GM19468 (cell line): ENCODE measurements at regions not wholly inside any gene's neighbourhood (a gene's known extent, or its start where the extent isn't known, plus 50 kb on each side); places are given as distances from the start of the nearest gene placed in this dataset.

Experiments
- ATAC-seq: cut with Tn5 transposase; IDR thresholded peaks from one replicate; pipeline ENCODE4 v1.9.1; 2021; ENCODE audit warnings: mild to moderate bottlenecking, moderate library complexity, moderate number of reproducible peaks; ENCODE audit not compliant: unreplicated experiment; ENCODE audit errors: extremely low read depth

DNA sequence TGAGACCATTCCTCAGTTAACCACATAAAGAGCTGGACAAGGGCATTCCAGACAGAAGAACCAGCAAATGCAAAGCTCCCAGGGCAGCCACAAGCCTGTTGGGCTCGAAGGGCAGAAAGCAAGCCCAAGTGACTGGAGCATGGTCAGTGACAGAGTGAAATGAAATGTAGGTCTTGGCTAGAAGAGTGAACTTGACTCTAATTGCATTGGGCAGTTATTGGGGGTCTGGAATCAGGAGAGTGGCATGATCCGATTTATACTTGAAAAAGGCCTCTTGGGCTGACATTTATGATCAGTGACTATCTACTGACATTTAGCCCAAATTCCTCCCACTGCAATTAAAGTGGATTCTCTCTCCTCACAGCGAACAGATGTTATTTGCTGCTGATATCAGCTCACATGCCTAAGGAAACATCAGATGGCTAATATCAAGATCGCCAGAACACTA, 152.5 kb upstream of the KLF7 start:
- ATAC-seq: no peak

DNA sequence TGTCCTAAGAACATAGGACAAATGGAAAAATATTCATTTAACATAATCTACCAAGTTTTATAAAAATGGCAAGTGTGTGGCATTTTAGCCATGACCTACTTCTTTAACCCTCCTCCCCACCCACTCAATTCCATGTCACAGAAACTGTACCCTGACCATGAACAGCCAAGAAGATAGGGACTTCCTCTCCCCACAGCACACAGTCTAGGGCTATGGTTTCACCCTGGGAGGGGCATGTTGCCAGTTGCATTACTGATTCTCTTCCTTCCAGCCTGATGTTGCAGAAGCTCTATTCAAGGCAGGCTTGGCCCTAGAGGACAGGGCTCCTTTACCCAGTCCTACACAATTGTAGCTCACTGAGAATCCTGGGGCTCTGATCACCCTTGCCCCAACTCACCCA, 153.6 kb upstream of the KLF7 start:
- ATAC-seq: no peak

DNA sequence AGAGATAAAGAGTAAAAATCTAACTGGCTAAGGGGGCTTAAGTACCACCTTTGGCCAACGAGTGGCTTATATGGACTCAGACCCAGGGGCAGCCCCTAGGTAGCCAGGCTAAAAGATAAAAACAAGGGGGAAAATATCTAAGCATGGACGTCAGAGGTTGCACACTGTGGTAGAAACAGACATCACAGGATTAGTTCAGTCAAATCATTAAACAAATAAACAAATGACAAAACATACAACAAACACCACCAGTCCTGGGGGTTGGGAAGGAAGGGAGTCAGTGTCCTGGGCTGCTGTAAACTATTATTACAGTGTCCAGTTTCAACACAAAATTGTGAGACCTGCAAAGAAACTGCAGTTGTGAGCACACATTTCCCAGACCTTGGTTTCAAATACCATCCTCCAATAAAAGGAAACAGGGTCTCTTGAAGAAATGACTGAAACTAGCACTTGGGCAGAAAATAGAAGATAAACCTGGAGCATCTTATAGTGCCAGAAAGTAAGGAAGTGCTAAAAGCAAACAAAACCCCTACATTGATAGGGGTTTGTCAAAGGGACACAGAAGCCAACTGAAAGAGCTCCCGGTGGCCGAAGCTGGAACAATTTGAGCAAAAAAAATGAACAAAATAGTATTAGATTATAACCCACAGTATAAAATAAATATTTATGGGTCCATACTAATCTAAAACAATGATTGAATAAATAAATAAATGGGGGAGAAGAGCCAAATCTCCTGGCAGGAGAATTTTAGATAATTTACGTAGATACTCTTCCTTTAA, 154.8 kb upstream of the KLF7 start:
- ATAC-seq: no peak

DNA sequence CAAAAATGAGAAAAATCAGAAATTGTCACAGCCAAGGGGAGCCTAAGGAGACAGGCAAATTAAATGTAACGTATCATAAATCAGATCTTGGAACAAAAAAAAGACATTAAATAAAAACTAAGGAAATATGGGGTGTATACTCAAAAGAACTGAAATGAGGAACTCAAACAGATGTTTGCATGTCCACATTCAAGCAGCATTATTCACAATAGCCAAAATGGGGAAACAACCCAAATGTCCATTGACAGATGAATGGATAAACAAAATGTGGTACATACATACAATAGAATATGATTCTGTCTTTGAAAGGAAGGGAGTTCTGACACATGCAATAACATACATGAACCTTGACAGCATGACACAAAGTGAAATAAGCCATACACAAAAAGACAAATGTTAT, 155.8 kb upstream of the KLF7 start:
- no peak for ATAC-seq

DNA sequence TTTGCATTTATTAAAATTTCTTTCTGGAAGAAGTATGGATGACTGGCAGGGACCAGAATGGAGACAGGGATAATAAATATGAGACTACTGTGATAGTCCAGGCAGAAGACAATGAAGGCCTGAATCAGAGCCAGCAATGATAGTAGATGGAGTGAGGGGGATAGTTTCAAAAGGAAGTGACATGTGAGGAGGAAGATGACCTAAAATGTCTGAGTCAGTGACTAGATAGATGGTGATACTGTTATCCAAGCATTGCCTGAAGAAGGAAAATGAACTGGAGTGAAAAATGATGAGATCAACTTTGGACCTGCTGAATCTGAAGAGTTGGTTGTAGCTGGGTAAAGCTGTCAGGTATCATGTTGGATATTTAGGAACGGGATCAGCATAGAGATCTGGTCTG, 158.3 kb upstream of the KLF7 start:
- ATAC-seq: no peak

DNA sequence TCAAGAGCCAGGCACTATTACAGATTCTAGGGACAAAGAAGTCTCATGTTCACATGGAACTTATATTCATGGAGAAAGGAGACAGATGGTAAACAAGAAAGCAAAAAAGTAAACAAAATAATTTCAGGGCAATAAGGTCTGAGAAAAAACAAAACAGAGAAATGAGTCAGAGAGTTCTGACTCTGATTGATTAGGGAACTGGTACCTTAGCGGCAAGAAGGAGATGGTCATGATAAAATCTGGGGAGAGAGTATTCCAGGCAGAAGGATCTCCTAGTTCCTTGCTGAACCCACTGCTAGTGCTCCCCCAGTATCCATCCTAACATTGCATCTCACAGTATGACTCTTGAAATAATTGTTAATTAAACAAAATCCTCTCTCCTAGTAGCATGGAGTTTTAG, 161.8 kb upstream of the KLF7 start:
- no peak for ATAC-seq

DNA sequence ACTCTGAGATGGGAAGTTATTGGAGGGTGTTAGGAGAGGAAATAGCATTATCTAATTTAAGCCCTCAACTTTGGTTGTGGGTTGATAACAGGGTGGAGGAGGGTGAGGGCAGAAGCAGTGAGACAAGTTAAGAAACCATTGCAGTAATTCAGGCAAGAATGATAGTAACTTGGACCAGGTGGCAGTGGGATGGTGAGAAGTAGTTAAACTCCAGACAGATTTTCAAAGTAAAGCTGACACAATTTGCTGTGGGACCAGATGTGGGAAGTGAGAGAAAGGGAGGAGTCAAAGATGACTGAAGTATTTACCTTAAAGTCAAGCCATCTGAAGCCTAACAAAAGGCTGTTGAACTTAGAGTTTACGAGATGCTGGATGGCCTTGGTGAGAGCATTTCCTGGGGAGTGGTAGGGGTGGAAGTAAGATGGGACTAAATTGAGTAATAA, 163.2 kb upstream of the KLF7 start:
- no peak for ATAC-seq

DNA sequence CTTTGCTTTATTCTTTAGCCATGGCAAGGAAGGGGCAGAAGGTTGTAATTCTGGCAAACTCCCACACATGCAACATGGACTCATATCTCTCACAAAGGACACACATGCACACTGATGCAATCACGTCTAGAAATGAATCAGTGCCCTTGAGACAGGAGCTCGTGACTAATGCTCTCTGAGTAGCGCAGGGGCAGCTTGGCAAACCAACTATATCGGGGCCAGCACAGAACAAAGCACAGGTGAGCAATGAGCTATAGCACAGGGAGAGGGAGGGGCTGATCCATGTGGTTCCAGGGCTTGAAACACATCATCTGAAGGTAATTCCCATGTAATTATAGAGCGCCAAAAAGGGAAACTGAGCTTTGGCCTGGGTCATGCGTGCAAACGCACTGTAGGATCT, 165.2 kb upstream of the KLF7 start:
- peak; percentile 30 for ATAC-seq

DNA sequence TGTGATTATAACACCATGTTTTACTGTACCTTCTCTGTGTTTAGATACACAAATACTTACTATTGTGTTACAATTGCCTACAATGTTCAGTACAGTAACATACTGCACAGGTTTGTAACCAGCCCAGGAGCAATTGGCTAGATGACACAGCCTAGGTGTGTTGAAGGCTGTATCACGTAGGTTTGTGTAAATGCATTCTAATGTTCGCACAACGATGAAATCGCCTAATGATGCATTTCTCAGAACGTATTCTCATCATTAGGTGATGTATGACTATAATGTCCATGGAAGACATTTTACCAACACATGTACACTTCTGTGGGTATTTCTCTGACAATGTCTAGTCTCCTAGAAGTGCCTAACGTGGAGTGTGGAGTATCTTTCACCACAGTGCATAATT, 165.9 kb upstream of the KLF7 start:
- no peak for ATAC-seq

DNA sequence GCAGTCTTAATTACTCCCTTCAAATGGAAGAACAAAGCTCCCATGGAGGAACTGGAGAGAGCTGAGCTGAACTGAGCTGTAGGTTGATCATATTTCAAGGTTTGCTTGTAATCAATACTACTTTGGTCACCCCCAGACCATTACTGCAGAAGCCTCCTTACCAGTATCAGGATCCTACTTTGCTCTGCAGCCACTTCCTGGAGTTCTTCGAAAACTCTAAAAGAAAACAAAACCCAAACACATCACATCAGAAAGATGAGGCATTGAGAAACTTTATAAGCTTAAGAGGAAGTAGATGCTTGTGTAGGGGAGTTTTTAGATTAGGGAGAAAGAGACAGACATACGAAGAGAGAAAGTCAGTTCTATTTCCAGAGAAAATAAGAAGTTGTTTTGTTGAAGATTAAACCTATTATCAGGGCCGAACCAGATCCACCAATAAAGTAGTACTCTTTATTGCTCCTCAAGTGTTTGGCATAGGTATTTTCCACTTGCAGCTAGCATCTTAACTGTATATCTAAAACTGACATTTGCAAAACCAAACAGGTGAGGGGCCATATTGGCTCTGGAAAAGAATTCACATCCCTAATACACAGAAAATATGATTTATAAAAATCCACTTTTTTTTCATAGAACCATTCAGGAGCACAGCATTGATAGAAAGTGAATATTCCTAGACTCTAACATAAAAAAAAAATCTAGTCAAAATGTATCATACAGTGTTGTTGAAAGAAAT, 166.9 kb upstream of the KLF7 start:
- ATAC-seq: peak; percentile 20

DNA sequence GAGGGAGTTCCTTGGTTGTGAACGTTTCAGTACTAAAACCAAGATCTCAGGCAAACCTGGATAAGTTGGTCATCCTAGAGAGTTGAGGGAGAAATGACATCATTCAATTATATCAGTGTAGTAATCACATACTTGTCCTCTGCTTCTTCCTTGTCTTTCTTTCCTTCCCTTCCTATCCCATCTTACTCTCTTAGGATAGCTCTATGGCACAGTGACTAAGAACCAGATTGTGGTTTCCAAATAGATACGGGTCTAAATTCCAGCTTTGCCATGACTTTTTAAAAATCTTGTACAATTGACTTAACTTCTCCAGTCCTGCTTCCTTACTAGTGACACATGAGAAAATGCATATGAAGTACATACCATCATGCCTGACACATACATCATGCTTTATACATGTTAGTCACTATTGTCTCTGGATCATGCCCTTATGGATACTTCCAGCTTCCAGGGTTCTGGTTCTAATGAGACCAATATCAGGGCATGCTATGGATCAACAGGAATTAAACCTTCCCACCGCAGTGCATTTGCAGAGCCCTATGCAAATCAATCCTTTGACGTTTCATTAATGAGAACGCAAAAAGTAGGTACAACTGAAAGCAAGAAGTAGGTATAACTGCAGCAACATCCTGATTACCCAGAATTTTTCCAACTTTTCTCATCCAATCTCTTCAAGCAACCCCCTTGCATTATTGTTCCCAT, 168.0 kb upstream of the KLF7 start:
- no peak for ATAC-seq

DNA sequence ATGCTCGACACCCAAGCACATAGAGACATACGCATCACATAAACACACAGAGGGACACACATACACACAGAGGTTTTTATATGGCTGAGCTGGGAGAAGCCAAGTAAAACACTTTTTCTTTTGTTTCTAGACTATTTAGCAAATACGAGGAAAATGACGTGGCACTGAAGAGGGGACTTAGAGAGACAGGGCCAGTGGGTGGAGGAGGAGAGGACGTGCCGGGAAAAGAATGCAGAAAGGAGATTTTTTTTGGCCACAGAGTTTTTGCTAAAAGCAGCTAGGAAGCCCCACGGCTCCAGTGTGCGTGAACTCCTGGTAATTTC, 168.5 kb upstream of the KLF7 start:
- ATAC-seq: no peak

DNA sequence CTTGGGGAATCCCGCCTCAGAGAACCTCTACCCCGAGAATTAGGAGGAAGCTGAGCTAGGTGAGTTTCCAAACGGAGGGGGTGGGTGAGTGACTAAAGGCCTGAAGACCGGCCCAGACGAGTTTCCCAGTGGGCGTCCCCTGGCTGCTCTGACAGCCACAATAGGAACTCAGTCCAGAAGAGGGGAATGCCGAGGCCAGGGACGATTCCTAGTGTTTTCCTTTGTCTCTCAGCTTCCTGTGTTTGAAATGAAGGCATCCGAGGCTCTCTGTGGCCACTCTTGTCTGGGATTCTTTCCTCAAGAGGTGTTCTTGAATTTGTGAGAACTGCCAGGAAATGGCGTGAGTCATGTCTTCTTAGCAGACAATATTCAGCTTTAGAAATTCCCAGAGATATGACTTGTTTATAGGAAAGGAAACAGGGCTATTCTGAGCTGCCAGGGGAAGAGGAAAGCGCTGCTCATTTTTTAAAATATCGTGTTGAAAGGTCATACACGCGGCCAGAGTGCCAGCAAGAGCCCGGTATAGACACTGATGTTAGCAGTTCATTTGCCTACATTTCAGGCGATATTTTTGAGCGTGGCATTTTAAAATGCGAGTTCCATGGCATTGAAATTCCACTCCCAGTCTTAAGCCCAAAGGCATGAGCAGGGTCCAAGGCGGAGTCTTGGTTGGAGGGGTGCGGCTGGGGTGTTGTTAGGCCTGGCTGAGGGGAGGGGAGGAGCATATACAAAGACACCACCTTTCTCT, 169.1 kb upstream of the KLF7 start:
- ATAC-seq: no peak

DNA sequence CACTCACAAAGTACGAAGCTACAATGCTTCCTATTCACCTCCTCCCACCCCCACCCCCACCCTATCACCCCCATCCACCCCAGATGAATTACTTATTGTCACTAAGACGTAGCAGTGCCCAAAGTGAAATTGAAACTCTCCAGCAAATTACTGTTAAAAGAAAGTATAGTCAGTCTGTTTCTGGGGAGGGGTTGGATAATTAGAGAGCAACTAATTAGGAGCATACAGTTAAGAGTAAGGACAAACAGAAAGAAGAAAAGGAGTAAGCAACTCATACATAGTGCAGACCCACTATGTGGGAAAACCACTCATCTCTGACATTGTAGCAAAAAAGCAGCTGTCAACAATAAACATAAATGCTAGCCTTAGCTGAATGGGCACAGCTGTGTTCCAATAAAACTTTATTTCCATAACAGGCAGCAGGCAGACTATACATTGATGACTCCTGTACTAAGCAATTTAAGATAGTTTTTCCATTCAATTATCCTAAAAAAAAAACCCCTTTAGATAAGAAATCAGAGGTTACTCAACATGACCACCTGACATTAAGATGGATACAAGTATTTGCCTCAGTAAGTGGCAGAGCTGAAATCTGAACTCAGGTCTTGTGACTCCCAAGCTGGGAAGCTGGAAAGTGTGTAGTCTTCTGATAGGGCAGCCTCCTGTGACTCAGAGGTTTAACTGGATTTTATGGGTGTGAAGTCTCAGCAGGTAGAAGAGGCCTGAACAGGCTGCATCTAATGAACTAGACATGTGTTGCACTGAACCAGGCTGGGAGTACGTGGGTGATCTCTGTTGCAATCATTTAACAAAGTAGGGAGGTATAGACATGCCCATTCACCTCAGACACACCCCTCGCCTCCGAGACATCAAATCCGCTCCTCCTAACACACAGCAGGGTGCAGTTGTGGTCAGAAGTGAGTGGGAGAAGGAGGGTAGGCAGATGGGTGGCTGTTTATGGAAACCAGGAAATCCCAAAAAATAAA, 171.8 kb upstream of the KLF7 start:
- ATAC-seq: peak; percentile 26

DNA sequence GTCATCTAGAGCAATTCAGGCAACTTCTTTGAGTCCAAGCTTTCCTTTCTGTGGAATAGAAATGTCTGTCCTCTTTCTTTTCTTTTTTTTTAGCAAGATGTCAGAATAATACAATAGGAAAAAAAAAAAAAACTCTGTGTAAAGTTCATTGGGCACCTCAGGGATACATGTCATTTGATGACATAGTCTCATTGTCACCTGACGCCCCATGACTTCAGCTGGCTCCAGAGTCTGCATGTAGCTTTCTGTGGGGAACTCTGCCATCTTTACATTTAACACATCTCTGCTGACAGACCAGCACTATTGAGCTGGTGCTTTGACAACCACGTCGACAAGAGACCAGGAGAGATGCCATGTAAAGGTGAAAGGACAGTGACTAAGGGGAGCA, 172.5 kb upstream of the KLF7 start:
- no peak for ATAC-seq

DNA sequence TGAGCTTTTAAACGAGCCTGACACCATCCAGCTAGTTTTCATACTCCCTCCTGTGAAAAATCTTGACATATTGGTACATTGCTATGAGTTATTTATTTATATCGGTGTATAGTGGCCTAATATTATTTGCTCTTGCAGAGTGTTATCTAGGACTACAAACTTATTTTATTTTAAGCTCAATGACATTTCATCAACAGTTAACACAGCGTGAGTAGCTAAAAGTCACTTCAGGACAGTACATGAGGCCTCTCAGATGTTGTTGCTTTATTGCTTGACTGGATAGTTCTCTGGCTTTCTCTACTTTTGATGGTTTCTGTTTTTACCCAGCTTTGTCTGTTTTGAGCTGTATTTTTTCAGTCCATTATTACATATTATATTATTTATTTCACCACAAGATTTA, 172.9 kb upstream of the KLF7 start:
- no peak for ATAC-seq

DNA sequence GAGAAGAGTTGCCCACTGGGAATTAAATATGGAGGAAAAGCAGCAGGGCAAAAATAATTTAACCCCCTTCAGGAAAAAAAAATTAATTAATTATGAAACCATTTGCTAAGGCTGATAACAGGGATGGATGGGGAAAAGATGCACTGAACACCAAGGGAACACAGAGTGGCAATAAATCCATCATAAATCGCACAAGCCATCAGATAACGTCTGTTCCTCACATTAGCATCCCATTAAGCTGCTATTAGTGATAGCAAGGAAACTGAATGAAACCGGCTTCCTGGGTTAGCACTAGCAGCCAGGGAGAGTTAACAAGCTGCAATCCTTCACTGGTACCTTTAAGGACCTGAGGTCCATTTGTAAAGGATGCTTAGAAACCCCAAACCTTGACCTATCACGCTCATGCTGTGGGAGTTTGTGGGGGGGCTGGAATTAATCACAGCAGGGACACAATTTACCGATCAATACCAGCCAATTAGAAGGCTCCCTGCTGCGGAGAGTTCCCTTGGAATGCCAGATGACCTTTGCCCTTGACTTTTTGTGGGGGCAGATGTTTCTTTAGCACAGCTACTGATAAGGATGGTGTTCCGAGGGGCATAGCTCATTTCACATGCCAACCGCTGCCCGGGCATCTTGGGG, 175.5 kb upstream of the KLF7 start:
- ATAC-seq: no peak

DNA sequence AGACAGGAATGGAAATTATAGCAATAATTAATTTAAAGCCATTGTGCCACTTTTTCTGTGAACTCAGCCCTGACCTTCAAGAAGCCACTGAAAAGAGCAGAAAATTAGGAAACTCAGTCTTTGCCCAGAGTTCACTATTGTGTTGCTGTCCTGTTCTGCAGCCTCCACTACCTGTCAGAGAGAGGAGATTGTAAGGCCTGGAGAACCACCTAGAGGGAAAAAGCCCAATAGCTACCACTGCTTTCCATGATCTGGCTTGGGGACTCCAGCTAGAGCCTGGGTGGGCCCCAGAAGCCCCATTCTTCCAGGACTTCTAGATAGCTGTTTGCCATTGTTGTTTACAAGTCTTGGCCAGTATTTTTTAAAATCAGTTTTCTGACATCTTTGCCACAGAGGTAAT, 176.1 kb upstream of the KLF7 start:
- no peak for ATAC-seq
